H1 (cell line): ENCODE measurements at regions not wholly inside any gene's neighbourhood (a gene's known extent, or its start where the extent isn't known, plus 50 kb on each side); places are given as distances from the start of the nearest gene placed in this dataset.

Source experiments
- BCL11A ChIP-seq, 2 experiments: IDR thresholded peaks; one replicate each; pipeline ENCODE4 v1.6.1; 2011; ENCODE audit warnings: low read depth in 2 of 2, low read length in 2 of 2, mild to moderate bottlenecking in 2 of 2
- RNF2 ChIP-seq: fragments of 200-900, 300-1000 bp; sonication (generic); IDR thresholded peaks from 2 replicates; pipeline ENCODE4 v1.7.1; 2016; ENCODE audit warnings: borderline replicate concordance, low read depth, mild to moderate bottlenecking, antibody characterized with exemption, low read length; ENCODE audit not compliant: poor library complexity, severe bottlenecking; ENCODE audit errors: missing control alignments

DNA sequence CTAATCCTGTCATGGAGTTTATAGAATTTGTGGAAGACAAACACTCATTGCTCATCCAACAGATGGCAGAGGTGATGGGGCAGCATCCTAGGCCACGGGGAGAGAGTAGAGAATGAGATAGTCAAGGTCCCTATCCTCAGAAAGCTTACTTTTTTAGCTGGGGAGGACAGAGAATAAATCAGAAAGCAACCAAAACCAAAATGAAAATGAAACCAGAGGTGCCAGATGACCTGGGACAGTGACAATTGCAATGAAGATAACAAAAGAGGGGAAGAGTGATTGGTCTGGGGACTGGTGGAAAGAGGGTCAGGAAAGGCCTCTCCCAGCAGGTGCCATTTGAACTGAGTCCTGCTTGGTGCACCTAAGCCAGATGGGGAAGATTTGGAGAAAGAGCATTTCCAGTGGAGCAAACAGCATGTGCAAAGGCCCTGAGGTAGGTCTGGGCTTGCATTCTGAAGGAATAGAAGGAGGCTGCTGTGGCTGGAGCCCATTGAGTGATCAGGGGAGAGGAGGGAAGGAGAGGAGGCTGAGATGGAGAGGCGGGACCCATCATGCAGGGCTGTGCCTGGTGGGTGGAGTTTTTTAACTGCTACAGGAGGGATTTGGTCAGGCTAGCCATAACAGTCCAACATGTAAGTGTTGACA is 164.1 kb downstream of the RPS24 start:
- TF ChIP-seq BCL11A (IDR thresholded peaks at IDR 0.05; ENCODE audit: low read depth in 2 of 2, low read length in 2 of 2) = no peak
- no peak for TF ChIP-seq RNF2
